ENCODE measurements at regions not wholly inside any gene's neighbourhood (a gene's known extent, or its start where the extent isn't known, plus 50 kb on each side); places are given as distances from the start of the nearest gene placed in this dataset.

DNA sequence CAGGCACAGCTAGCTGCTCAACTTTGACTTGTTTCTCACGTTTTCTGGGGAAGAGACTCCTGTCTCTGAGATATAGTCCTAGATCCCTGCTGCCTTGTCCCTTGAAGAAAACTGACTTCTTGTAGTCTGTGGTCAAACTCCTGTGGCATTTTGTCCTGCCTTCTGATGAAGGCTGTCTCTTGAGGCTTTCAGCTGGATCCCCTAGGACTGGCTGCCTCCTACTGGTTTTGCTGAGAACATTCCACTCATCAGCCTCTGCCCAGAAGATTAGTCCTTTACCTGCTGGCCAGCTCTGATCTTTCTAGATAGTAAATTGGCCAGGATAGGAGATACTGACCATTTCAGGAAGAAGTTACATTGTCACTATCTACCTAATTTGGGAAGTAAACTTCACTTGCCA lies 71.9 kb upstream of the CNR1 start:
- no peak for TF ChIP-seq POLR2A (IDR thresholded peaks at IDR 0.05)
- TF ChIP-seq, protein P1, sequence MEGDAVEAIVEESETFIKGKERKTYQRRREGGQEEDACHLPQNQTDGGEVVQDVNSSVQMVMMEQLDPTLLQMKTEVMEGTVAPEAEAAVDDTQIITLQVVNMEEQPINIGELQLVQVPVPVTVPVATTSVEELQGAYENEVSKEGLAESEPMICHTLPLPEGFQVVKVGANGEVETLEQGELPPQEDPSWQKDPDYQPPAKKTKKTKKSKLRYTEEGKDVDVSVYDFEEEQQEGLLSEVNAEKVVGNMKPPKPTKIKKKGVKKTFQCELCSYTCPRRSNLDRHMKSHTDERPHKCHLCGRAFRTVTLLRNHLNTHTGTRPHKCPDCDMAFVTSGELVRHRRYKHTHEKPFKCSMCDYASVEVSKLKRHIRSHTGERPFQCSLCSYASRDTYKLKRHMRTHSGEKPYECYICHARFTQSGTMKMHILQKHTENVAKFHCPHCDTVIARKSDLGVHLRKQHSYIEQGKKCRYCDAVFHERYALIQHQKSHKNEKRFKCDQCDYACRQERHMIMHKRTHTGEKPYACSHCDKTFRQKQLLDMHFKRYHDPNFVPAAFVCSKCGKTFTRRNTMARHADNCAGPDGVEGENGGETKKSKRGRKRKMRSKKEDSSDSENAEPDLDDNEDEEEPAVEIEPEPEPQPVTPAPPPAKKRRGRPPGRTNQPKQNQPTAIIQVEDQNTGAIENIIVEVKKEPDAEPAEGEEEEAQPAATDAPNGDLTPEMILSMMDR (IDR thresholded peaks at IDR 0.05), result peak in 3 of 4 experiments; percentile 35 to 52 (median 42)
- TF ChIP-seq EP300 (IDR thresholded peaks at IDR 0.05), result no peak
- TF ChIP-seq POLR2AphosphoS5 (IDR thresholded peaks at IDR 0.05), result no peak
